Kidney (tissue), 13 donors: ENCODE measurements at regions not wholly inside any gene's neighbourhood (a gene's known extent, or its start where the extent isn't known, plus 50 kb on each side); places are given as distances from the start of the nearest gene placed in this dataset.

ENCODE experiments used
- DNase-seq, 5 donors: peaks; one replicate each; pipeline ENCODE4 v3.0.0-alpha.2; 2013 to 2020
- FAIRE-seq: peaks from 2 replicates; lab custom pipeline; 2012; peaks lifted over from hg19 to GRCh38; lab: Jason Lieb, UNC
- H3K27ac ChIP-seq, 2 donors: one replicate each; pipeline ENCODE4 v1.7.0; 2013; ENCODE audit warnings: low read depth in 2 of 2, low read length in 2 of 2, inconsistent platforms in 1 of 2
- H3K27me3 ChIP-seq: one replicate; pipeline ENCODE4 v1.7.1; 2013; ENCODE audit warnings: low read length, inconsistent platforms; ENCODE audit not compliant: control insufficient read depth, insufficient read depth
- H3K36me3 ChIP-seq, 3 donors: one replicate each; pipeline versions ENCODE4 v1.7.0 to v1.7.1; 2013; ENCODE audit warnings: low read length in 3 of 3, control low read depth in 1 of 3, inconsistent platforms in 1 of 3; ENCODE audit not compliant: insufficient read depth in 3 of 3, control insufficient read depth in 2 of 3
- H3K4me1 ChIP-seq, 3 donors: one replicate each; pipeline versions ENCODE4 v1.7.0 to v1.7.1; 2013; ENCODE audit warnings: low read length in 3 of 3, inconsistent platforms in 1 of 3, low read depth in 1 of 3; ENCODE audit not compliant: control insufficient read depth in 2 of 3, insufficient read depth in 2 of 3
- H3K4me3 ChIP-seq, 3 donors: one replicate each; pipeline versions ENCODE4 v1.7.0 to v1.8.1; 2013; ENCODE audit warnings: low read length in 3 of 3, control low read depth in 1 of 3, inconsistent platforms in 1 of 3
- H3K9ac ChIP-seq, 3 donors: one replicate each; pipeline versions ENCODE4 v1.7.0 to v1.7.1; 2013; ENCODE audit warnings: low read length in 3 of 3, control low read depth in 1 of 3, inconsistent platforms in 1 of 3
- H3K9me3 ChIP-seq, 3 donors: one replicate each; pipeline versions ENCODE4 v1.7.0 to v1.7.1; 2013; ENCODE audit warnings: low read length in 3 of 3, control low read depth in 1 of 3, inconsistent platforms in 1 of 3; ENCODE audit not compliant: control insufficient read depth in 2 of 3, insufficient read depth in 1 of 3
- intact Hi-C: fragments of 100-400 bp; cut with DNase I; formaldehyde crosslinking; loops from one replicate; pipeline ENCODE4 v1.11.1; 2022
- TF ChIP-seq, protein P1 (sequence below): IDR thresholded peaks from 3 replicates; pipeline ENCODE4 v1.5.1; 2012; ENCODE audit warnings: mild to moderate bottlenecking, moderate library complexity, borderline replicate concordance; ENCODE audit not compliant: insufficient read depth; ENCODE audit errors: extremely low read depth
- donor health status: control.
- donor health status: control.
- donor health status: control.
- donor health status: control.
- donor health status: control.
- donor health status: DM: yes; HTN: yes; CAD: no.
- donor health status: Normal renal cell carcinoma (clear cell type).

GRCh38 chr15:97836003-97836402 lies 124.5 kb upstream of the ARRDC4 start:
- Histone ChIP-seq H3K36me3 (no peaks in the 10 kb centered on the region), H3K9me3 (peaks cover 0 to 3% (median 0%) of the 10 kb centered on the region in 3 donors), H3K27me3 (no peaks in the 10 kb centered on the region), H3K9ac (no peak overlapping the region), H3K4me3 (no peak overlapping the region), H3K4me1 (no peaks in the 10 kb centered on the region), H3K27ac (no peak overlapping the region)
- TF ChIP-seq, protein P1, sequence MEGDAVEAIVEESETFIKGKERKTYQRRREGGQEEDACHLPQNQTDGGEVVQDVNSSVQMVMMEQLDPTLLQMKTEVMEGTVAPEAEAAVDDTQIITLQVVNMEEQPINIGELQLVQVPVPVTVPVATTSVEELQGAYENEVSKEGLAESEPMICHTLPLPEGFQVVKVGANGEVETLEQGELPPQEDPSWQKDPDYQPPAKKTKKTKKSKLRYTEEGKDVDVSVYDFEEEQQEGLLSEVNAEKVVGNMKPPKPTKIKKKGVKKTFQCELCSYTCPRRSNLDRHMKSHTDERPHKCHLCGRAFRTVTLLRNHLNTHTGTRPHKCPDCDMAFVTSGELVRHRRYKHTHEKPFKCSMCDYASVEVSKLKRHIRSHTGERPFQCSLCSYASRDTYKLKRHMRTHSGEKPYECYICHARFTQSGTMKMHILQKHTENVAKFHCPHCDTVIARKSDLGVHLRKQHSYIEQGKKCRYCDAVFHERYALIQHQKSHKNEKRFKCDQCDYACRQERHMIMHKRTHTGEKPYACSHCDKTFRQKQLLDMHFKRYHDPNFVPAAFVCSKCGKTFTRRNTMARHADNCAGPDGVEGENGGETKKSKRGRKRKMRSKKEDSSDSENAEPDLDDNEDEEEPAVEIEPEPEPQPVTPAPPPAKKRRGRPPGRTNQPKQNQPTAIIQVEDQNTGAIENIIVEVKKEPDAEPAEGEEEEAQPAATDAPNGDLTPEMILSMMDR: no peak
- no peak for FAIRE-seq
- intact Hi-C loops: no loop called here
- DNase-seq: no peak

GRCh38 chr15:97837896-97838295 lies 122.6 kb upstream of the ARRDC4 start:
- DNase-seq (no peak), FAIRE-seq (no peak)
- TF ChIP-seq, protein P1: no peak
- Histone ChIP-seq H3K27me3 (no peaks in the 10 kb centered on the region), H3K36me3 (no peaks in the 10 kb centered on the region), H3K4me3 (no peak overlapping the region), H3K27ac (no peak overlapping the region), H3K4me1 (no peaks in the 10 kb centered on the region), H3K9me3 (peaks cover 0 to 3% (median 0%) of the 10 kb centered on the region in 3 donors), H3K9ac (no peak overlapping the region)
- intact Hi-C loops: no loop called here

DNA sequence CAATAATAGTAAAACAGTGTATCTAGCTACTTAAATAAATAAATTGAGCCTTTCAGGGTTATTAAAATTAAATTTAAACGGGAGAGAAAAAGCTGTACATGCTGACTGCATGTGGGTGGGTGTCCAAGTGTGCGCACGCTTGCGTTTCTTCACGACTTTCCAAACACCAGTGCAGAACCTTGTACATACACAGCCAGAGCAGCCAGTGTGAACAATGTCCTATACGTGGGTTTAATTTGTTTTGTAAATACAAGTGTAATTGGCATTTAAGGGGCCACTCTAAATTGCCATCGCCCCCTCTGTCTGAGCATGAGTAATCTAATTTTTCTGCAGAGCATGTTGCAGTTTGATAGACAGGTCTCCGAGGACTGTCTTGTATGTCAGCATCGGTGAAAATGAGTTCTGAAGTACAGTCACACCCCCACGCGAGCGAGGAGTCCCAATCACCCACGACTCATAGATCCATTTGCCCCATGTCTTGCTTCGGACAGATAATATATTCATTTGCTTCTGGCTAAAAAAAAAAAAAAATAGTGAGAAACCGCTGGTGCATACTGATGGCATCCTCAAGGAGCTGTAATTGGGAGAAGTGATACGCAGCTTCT lies 121.8 kb upstream of the ARRDC4 start:
- Histone ChIP-seq H3K27me3 (no peaks in the 10 kb centered on the region), H3K27ac (no peak overlapping the region)
- no peak for FAIRE-seq

More for the DNA sequence above, 121.8 kb upstream of the ARRDC4 start:
- Histone ChIP-seq H3K9me3 (no peaks in the 10 kb centered on the region), H3K9ac (no peak overlapping the region), H3K36me3 (no peaks in the 10 kb centered on the region), H3K4me3 (no peak overlapping the region), H3K4me1 (no peaks in the 10 kb centered on the region)
- no peak for DNase-seq
- TF ChIP-seq, protein P1: no peak
- intact Hi-C loops: no loop called here
